IPS-18a (cell line): ENCODE measurements at regions not wholly inside any gene's neighbourhood (a gene's known extent, or its start where the extent isn't known, plus 50 kb on each side); places are given as distances from the start of the nearest gene placed in this dataset.

Experiments used
- H3K27ac ChIP-seq: one replicate; pipeline ENCODE4 v1.5.1; 2013; ENCODE audit warnings: low read length
- H3K27me3 ChIP-seq: one replicate; pipeline ENCODE4 v1.6.1; 2013; ENCODE audit warnings: mild to moderate bottlenecking, low read length; ENCODE audit not compliant: control insufficient read depth, insufficient read depth
- H3K36me3 ChIP-seq: one replicate; pipeline ENCODE4 v1.6.1; 2013; ENCODE audit warnings: low read depth, low read length; ENCODE audit not compliant: control insufficient read depth
- H3K4me1 ChIP-seq: one replicate; pipeline ENCODE4 v1.6.1; 2013; ENCODE audit warnings: low read depth, low read length; ENCODE audit not compliant: control insufficient read depth
- H3K4me3 ChIP-seq: one replicate; pipeline ENCODE4 v1.5.1; 2013; ENCODE audit warnings: low read length
- H3K9ac ChIP-seq: one replicate; pipeline ENCODE4 v1.6.1; 2013; ENCODE audit warnings: mild to moderate bottlenecking, low read length, moderate library complexity
- H3K9me3 ChIP-seq: one replicate; pipeline ENCODE4 v1.6.1; 2013; ENCODE audit warnings: low read depth, low read length; ENCODE audit not compliant: control insufficient read depth

DNA sequence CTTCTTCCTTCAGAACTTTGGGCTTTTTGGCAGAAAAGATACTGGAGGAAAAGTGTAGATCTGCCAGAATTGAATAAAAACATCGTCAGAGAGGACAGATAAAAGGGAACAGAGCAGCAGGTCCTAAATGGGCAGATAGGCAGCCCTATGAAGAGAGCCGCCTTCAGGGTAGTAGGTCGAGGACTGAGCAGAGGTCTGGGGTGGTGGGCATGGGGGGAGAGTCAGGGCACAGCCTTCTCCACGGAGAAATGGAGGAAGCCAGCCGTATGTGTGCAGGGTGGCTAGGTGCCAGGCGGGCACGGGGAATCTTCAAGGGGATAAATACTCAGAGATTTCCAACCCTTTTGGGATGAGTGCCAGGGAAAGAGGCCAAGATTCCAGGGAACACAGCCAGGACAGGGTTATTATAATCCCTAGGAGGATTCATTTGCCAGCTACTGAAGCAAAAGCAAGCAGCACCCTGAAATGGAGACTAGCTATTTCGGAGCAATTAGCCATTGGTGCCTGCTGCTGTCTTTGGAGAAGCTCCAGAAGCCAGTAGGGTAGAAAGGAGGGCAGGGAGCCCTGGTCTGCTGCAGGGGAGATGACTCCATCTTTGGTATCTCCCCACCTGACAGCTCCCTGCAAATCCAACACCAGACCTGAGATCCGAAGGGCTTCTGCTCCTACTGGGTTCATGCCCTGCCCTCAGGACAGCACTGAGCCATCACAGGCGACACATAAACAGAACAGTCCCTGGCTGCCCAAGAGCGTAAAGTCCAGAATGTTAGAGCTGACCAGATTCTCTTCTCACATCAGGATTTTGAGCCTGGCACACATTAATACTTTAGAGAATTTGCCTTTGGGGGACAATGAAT, 174.5 kb upstream of the NTM start:
- H3K9ac ChIP-seq: no peak overlapping the region
- H3K9me3 ChIP-seq: no peaks in the 10 kb centered on the region
- no peaks in the 10 kb centered on the region for H3K4me1 ChIP-seq
- no peaks in the 10 kb centered on the region for H3K27me3 ChIP-seq
- H3K27ac ChIP-seq: no peak overlapping the region
- H3K4me3 ChIP-seq: no peak overlapping the region
- no peaks in the 10 kb centered on the region for H3K36me3 ChIP-seq

DNA sequence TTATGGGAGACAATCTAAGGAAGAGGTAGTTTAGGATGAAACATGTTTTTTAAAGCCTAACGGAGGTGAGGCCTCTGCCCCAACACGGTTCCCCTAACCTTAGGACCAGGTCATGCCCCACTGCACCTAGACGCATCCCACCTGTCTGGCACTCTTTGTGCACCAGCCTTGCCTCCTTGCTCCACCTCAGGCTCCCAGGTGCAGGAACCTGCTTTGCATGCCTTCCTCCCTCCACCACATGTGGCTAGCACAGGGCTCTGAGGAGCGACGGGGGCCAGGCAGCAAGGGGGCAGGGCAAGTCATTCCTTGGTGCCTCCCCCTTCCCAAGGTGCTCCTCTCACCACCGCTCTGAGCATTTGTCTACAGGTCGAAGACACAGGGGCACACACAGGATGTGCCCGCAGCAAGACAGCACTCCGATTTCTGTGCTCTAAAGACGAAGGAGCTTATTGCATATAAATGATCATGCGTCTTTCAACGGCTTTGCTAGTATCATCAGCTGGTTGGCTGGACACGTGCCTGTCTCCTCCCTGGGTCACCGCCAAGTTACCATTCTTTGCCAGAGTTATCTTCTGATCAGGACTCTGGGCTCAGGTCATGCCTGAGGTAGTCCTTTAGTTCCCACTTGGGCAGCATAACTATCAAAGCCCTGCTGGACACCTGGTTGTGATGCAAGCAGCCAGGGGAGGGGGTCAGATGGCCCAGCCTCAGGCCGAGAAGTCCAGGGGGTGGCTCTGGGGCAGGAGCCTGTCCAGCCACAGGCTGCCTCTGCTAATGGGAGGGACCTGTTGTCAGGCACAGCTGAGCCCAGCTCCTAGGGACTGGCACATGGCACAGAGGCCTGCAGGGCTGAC, 172.0 kb upstream of the NTM start:
- Histone ChIP-seq H3K36me3 (no peaks in the 10 kb centered on the region), H3K4me1 (no peaks in the 10 kb centered on the region), H3K9ac (no peak overlapping the region), H3K4me3 (no peak overlapping the region), H3K27ac (no peak overlapping the region), H3K9me3 (no peaks in the 10 kb centered on the region), H3K27me3 (no peaks in the 10 kb centered on the region)

DNA sequence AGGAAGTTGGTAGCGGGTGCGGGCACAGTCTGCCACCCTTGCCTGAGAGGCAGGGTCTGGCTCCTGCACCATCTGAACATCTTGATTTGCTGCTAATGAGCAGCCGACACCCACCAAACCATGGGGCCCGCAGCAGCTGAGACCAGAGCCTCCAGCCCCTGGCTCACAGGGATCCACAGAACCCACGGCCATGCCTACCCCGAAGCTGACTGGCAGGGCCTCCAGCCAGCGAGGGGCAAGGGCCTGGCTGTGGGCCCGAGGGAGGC, 171.5 kb upstream of the NTM start:
- Histone ChIP-seq H3K4me3 (no peak overlapping the region), H3K36me3 (no peaks in the 10 kb centered on the region), H3K4me1 (no peaks in the 10 kb centered on the region), H3K27ac (no peak overlapping the region), H3K9me3 (no peaks in the 10 kb centered on the region), H3K27me3 (no peaks in the 10 kb centered on the region), H3K9ac (no peak overlapping the region)

DNA sequence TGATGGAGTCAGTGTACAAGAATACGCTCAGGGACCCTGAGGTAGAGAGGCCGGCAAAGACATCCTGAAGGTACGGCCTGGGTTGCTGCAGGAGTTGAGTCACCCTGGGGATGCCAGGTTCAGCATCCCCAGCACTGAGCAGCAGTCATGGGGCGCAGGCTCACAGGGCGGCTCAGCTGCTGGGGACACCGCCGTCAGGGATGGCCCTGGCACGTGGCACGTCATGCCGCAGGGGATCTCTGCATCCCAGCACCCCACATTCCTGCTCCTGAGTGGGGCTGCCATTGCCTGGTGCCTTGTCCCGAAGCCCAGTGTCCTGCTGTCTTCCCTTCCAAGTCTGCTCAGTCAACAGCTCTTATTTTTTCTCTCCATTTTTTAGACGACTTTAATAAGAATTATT, 168.7 kb upstream of the NTM start:
- Histone ChIP-seq H3K4me3 (no peak overlapping the region), H3K4me1 (no peaks in the 10 kb centered on the region), H3K9ac (no peak overlapping the region)

DNA sequence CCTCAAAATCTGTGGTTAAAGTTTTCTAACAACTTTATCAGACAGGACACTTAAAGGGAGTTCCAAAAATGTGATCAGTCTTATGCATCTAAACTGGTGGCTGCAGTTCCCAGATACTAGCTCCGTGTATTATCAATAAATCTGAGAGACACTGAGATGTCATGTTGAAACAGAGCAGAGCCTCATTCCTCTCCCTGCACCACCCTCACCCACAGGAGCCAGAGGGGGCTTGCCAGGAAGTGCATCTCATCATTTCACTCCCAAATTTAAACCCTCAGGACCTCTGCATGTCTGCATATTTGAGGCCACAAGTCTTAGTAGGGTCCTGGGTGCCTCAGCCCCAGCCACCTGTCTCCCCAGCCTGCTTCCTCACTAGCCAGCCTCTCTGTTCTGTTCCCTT, 167.4 kb upstream of the NTM start:
- no peaks in the 10 kb centered on the region for H3K27me3 ChIP-seq
- H3K9ac ChIP-seq: no peak overlapping the region
- no peaks in the 10 kb centered on the region for H3K36me3 ChIP-seq
- no peaks in the 10 kb centered on the region for H3K4me1 ChIP-seq
- no peak overlapping the region for H3K4me3 ChIP-seq
- no peak overlapping the region for H3K27ac ChIP-seq
- H3K9me3 ChIP-seq: no peaks in the 10 kb centered on the region

More for the DNA sequence above, 168.7 kb upstream of the NTM start:
- no peaks in the 10 kb centered on the region for H3K9me3 ChIP-seq
- no peak overlapping the region for H3K27ac ChIP-seq
- no peaks in the 10 kb centered on the region for H3K36me3 ChIP-seq
- no peaks in the 10 kb centered on the region for H3K27me3 ChIP-seq

DNA sequence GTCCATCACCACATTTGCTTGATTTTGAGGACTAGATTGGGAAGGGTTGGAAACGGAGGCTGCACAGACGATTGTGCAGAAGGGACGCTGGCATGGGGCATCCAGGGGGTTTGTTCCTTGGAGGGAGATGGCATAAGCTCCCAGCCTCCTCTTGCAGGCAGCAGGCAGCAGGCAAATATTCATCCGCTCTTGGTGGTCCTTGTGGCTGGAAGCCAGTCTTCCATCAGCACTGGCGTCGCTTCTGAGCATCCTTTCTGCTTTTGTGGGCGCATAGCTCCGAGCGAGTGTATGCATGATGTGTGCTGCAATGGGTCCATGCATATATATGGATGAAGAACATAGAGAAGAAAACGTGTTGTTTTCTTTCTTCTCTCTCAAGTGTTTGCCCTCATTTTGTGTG, 166.1 kb upstream of the NTM start:
- Histone ChIP-seq H3K9ac (no peak overlapping the region), H3K4me3 (no peak overlapping the region), H3K9me3 (no peaks in the 10 kb centered on the region), H3K27me3 (no peaks in the 10 kb centered on the region), H3K27ac (no peak overlapping the region), H3K36me3 (no peaks in the 10 kb centered on the region), H3K4me1 (no peaks in the 10 kb centered on the region)

DNA sequence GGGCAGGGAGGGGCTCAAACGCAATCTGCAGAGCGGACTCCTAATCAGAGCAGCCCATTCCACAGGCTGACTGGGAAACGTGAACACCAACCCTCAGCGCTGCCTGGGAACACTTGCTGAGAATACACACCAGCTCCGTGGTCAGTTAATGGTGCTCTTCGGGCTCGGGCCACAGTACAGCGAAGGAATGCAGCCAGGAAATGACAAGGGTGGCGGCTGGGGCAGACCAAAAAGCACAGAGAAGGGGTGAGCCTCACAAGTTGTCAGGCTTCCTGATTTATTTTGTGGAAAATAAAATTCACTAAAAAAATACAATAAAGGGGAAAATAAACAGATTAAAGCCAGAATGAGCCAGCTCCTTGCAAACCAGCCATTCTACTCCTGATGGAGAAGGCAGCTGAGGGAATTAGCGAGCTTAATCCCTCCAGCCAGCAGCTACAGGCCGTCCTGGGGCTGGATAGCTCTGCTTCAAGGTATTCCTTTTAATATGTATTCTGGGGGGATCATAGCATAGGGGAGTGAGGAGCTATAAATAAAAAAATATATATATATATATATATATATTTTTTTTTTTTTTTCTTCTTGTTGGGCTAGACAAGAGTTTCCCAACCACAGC, 165.5 kb upstream of the NTM start:
- no peak overlapping the region for H3K4me3 ChIP-seq
- no peaks in the 10 kb centered on the region for H3K27me3 ChIP-seq
- H3K4me1 ChIP-seq: no peaks in the 10 kb centered on the region
- no peak overlapping the region for H3K9ac ChIP-seq
- H3K27ac ChIP-seq: no peak overlapping the region
- no peaks in the 10 kb centered on the region for H3K9me3 ChIP-seq
- H3K36me3 ChIP-seq: no peaks in the 10 kb centered on the region

DNA sequence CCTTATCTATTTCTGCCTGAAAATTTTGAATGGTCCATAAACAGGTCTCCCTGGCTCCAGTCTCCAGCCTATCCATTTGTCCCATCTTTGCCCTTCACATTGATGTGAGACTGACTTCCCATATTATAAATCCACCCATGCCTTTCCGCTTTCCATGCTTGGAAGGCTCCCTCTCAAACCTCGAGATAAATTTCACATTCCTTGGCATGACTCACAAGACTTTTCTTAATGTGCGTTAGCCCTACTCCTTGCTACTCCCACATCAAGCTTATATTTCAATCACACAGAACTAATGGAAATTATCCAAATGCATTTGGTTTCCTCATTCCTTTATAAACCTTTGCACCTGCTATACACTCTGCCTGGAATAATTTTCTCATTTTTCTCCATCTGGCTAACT, 163.7 kb upstream of the NTM start:
- no peaks in the 10 kb centered on the region for H3K36me3 ChIP-seq
- H3K9me3 ChIP-seq: no peaks in the 10 kb centered on the region
- H3K9ac ChIP-seq: no peak overlapping the region
- no peak overlapping the region for H3K4me3 ChIP-seq
- H3K4me1 ChIP-seq: no peaks in the 10 kb centered on the region
- H3K27ac ChIP-seq: no peak overlapping the region
- no peaks in the 10 kb centered on the region for H3K27me3 ChIP-seq

DNA sequence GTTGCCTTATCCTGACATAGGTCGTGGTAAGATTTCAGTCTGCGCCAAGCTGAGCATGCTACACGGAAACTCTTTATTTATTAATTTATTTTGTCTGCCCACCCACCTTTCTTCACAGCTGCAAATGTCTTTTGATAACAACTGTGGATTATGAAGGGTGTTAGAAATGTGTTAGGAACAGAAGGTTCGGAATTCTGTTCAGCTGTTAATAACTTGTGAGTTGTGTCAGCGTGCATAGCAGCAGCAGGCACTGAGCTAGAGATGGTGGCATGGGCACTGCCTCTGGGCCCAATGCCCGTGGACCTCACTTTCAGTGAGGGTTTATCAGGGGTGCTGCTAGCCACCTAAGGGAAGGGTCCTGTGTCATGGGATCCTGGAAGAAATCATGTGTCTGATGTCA, 162.5 kb upstream of the NTM start:
- Histone ChIP-seq H3K4me3 (no peak overlapping the region), H3K36me3 (no peaks in the 10 kb centered on the region), H3K4me1 (no peaks in the 10 kb centered on the region), H3K27ac (no peak overlapping the region), H3K9ac (no peak overlapping the region), H3K27me3 (no peaks in the 10 kb centered on the region), H3K9me3 (no peaks in the 10 kb centered on the region)

DNA sequence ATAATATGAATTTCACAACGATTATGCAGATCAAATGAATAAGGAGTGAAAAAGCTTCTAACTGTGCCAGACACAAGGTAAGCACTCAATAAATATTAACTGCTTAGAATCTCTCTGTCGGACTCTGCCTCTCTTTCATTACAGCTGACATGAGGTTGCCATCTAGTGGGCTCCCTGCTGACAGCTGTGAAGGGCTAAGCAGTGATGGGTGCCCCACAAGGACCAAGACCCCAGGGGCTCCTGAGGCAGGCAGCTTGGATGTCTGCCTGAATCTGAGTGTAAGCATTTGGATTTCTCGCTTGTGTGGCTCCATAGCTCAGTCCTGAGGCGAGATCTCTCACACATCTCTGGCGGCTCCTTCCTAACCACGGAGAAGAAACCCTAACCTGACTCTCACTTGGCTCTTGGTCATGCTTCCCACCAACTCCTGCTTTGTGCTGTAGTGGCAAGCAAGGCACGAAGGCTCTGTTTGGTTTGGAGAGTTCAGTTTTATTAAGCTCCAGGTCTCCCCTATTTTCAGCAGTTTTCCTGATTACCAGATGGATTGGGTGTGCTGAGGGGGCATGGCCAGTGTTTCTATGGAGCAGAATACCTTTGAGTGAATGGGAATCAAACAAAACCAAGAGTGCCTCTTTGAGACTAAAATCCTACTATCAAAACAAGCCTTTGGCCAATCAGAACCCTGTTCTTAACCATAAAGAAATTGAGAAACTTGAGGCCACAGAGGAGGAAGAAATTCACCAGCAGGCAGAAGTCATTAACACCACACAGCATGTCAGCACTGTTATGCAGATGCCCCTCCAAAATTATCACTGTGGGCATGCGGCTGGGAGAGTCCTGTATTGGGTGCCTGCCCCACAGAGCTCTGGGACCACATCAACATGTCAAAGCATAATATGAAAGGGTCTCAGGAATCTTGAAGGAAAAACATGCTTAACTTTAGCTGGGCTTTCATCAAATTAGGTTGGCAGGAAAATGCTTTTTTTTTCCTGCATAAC, 152.8 kb upstream of the NTM start:
- peak overlapping the region; percentile 14 for H3K4me3 ChIP-seq
- H3K9me3 ChIP-seq: no peaks in the 10 kb centered on the region
- H3K27ac ChIP-seq: peak overlapping the region; percentile 61
- peaks cover 34% of the 10 kb centered on the region for H3K4me1 ChIP-seq
- H3K9ac ChIP-seq: no peak overlapping the region
- H3K36me3 ChIP-seq: no peaks in the 10 kb centered on the region
- H3K27me3 ChIP-seq: no peaks in the 10 kb centered on the region

DNA sequence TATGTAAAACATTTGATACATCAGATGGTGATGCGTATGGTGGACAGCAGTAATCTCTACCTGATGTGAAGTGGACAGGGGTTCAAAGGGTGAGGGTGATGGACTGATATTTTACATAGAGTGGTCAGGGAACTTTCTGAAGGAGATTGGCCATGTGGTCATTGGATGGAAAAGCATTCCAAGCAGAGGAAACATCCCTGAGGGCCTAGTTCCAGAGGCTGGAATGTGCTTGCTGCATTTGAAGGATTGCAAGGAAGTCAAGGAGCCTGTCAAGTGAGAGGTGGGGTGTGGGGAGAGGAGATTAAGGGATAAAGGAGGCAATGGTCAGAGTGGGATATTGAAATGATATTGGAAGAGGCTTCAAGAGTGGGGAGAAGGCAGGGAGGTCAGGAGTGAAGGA, 151.9 kb upstream of the NTM start:
- H3K27ac ChIP-seq: no peak overlapping the region
- no peak overlapping the region for H3K4me3 ChIP-seq
- H3K36me3 ChIP-seq: no peaks in the 10 kb centered on the region
- no peaks in the 10 kb centered on the region for H3K9me3 ChIP-seq
- no peak overlapping the region for H3K9ac ChIP-seq
- H3K4me1 ChIP-seq: peaks cover 43% of the 10 kb centered on the region
- no peaks in the 10 kb centered on the region for H3K27me3 ChIP-seq
